ENCODE measurements at regions not wholly inside any gene's neighbourhood (a gene's known extent, or its start where the extent isn't known, plus 50 kb on each side); places are given as distances from the start of the nearest gene placed in this dataset.

DNA sequence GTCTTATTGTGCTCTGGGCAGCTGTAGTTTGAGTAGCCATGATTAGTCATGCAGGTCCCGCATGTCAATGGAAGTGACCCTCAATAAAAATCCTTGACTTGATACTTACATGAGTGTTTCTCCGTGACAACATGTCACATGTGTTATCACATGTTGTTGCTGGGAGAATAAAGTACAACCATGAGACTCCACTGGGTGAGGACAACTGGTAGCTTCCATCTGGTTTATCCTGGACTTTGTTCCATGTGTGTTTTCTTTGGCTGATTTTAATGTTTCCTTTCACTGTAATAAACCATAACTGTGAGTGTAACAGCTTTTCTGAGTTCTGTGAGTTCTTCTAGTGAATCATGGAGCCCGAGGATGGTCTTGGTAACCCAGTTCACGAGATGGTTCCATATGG is 63.1 kb upstream of the NDN start:
- no peak overlapping the region for H3K4me3 Mint-ChIP-seq
- ChIA-PET POLR2A (no interaction called here), CTCF (no interaction called here)
- TF ChIP-seq, protein P1, sequence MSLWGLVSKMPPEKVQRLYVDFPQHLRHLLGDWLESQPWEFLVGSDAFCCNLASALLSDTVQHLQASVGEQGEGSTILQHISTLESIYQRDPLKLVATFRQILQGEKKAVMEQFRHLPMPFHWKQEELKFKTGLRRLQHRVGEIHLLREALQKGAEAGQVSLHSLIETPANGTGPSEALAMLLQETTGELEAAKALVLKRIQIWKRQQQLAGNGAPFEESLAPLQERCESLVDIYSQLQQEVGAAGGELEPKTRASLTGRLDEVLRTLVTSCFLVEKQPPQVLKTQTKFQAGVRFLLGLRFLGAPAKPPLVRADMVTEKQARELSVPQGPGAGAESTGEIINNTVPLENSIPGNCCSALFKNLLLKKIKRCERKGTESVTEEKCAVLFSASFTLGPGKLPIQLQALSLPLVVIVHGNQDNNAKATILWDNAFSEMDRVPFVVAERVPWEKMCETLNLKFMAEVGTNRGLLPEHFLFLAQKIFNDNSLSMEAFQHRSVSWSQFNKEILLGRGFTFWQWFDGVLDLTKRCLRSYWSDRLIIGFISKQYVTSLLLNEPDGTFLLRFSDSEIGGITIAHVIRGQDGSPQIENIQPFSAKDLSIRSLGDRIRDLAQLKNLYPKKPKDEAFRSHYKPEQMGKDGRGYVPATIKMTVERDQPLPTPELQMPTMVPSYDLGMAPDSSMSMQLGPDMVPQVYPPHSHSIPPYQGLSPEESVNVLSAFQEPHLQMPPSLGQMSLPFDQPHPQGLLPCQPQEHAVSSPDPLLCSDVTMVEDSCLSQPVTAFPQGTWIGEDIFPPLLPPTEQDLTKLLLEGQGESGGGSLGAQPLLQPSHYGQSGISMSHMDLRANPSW (CRISPR knock-in tag; conservative IDR thresholded peaks at IDR 0.05; ENCODE audit: low read depth), result no peak
- TF ChIP-seq HMGA2 (CRISPR knock-in tag; IDR thresholded peaks at IDR 0.05) (no peak), NR2C2 (CRISPR knock-in tag; IDR thresholded peaks at IDR 0.05) (no peak), NR1H2 (CRISPR knock-in tag; IDR thresholded peaks at IDR 0.05) (no peak), TP53 (CRISPR knock-in tag; IDR thresholded peaks at IDR 0.05) (no peak), NR3C1 (CRISPR knock-in tag; conservative IDR thresholded peaks at IDR 0.05; ENCODE audit: low read depth) (no peak), OVOL2 (CRISPR knock-in tag; IDR thresholded peaks at IDR 0.05; ENCODE audit: borderline replicate concordance) (no peak), FOXP1 (CRISPR knock-in tag; IDR thresholded peaks at IDR 0.05; ENCODE audit: borderline replicate concordance) (no peak), MXD4 (CRISPR knock-in tag; IDR thresholded peaks at IDR 0.05; ENCODE audit: borderline replicate concordance) (no peak), ZNF317 (CRISPR knock-in tag; IDR thresholded peaks at IDR 0.05; ENCODE audit: borderline replicate concordance, low read depth) (no peak), ATF2 (CRISPR knock-in tag; IDR thresholded peaks at IDR 0.05; ENCODE audit: borderline replicate concordance, low read depth) (no peak), NFATC4 (CRISPR knock-in tag; IDR thresholded peaks at IDR 0.05) (no peak)
- TF ChIP-seq, protein P2, sequence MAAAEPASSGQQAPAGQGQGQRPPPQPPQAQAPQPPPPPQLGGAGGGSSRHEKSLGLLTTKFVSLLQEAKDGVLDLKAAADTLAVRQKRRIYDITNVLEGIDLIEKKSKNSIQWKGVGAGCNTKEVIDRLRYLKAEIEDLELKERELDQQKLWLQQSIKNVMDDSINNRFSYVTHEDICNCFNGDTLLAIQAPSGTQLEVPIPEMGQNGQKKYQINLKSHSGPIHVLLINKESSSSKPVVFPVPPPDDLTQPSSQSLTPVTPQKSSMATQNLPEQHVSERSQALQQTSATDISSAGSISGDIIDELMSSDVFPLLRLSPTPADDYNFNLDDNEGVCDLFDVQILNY (CRISPR knock-in tag; IDR thresholded peaks at IDR 0.05), result no peak
- TF ChIP-seq, protein P3, sequence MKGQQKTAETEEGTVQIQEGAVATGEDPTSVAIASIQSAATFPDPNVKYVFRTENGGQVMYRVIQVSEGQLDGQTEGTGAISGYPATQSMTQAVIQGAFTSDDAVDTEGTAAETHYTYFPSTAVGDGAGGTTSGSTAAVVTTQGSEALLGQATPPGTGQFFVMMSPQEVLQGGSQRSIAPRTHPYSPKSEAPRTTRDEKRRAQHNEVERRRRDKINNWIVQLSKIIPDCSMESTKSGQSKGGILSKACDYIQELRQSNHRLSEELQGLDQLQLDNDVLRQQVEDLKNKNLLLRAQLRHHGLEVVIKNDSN (CRISPR knock-in tag; IDR thresholded peaks at IDR 0.05), result no peak
- TF ChIP-seq, protein P4, sequence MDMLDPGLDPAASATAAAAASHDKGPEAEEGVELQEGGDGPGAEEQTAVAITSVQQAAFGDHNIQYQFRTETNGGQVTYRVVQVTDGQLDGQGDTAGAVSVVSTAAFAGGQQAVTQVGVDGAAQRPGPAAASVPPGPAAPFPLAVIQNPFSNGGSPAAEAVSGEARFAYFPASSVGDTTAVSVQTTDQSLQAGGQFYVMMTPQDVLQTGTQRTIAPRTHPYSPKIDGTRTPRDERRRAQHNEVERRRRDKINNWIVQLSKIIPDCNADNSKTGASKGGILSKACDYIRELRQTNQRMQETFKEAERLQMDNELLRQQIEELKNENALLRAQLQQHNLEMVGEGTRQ (CRISPR knock-in tag; IDR thresholded peaks at IDR 0.05), result no peak
- TF ChIP-seq, protein P5, sequence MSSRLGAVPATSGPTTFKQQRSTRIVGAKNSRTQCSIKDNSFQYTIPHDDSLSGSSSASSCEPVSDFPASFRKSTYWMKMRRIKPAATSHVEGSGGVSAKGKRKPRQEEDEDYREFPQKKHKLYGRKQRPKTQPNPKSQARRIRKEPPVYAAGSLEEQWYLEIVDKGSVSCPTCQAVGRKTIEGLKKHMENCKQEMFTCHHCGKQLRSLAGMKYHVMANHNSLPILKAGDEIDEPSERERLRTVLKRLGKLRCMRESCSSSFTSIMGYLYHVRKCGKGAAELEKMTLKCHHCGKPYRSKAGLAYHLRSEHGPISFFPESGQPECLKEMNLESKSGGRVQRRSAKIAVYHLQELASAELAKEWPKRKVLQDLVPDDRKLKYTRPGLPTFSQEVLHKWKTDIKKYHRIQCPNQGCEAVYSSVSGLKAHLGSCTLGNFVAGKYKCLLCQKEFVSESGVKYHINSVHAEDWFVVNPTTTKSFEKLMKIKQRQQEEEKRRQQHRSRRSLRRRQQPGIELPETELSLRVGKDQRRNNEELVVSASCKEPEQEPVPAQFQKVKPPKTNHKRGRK (CRISPR knock-in tag; IDR thresholded peaks at IDR 0.05; ENCODE audit: borderline replicate concordance), result no peak
- TF ChIP-seq, protein P6, sequence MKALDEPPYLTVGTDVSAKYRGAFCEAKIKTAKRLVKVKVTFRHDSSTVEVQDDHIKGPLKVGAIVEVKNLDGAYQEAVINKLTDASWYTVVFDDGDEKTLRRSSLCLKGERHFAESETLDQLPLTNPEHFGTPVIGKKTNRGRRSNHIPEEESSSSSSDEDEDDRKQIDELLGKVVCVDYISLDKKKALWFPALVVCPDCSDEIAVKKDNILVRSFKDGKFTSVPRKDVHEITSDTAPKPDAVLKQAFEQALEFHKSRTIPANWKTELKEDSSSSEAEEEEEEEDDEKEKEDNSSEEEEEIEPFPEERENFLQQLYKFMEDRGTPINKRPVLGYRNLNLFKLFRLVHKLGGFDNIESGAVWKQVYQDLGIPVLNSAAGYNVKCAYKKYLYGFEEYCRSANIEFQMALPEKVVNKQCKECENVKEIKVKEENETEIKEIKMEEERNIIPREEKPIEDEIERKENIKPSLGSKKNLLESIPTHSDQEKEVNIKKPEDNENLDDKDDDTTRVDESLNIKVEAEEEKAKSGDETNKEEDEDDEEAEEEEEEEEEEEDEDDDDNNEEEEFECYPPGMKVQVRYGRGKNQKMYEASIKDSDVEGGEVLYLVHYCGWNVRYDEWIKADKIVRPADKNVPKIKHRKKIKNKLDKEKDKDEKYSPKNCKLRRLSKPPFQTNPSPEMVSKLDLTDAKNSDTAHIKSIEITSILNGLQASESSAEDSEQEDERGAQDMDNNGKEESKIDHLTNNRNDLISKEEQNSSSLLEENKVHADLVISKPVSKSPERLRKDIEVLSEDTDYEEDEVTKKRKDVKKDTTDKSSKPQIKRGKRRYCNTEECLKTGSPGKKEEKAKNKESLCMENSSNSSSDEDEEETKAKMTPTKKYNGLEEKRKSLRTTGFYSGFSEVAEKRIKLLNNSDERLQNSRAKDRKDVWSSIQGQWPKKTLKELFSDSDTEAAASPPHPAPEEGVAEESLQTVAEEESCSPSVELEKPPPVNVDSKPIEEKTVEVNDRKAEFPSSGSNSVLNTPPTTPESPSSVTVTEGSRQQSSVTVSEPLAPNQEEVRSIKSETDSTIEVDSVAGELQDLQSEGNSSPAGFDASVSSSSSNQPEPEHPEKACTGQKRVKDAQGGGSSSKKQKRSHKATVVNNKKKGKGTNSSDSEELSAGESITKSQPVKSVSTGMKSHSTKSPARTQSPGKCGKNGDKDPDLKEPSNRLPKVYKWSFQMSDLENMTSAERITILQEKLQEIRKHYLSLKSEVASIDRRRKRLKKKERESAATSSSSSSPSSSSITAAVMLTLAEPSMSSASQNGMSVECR (CRISPR knock-in tag; IDR thresholded peaks at IDR 0.05; ENCODE audit: borderline replicate concordance), result no peak
- TF ChIP-seq, protein P7, sequence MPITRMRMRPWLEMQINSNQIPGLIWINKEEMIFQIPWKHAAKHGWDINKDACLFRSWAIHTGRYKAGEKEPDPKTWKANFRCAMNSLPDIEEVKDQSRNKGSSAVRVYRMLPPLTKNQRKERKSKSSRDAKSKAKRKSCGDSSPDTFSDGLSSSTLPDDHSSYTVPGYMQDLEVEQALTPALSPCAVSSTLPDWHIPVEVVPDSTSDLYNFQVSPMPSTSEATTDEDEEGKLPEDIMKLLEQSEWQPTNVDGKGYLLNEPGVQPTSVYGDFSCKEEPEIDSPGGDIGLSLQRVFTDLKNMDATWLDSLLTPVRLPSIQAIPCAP (CRISPR knock-in tag; IDR thresholded peaks at IDR 0.05), result no peak
- no peak for ATAC-seq
- H3K36me3 Mint-ChIP-seq, result peaks cover 36% of the 10 kb centered on the region
- H3K4me1 Mint-ChIP-seq, result no peaks in the 10 kb centered on the region
- H3K27me3 Mint-ChIP-seq (ENCODE audit: low read depth), result peaks cover 2% of the 10 kb centered on the region; the same call in 1 of the 2 replicates
- no peak for DNase-seq (ENCODE audit: low spot score)
- H3K27ac Mint-ChIP-seq, result no peak overlapping the region
- peaks cover 50% of the 10 kb centered on the region for H3K9me3 Mint-ChIP-seq
